ENCODE measurements at regions not wholly inside any gene's neighbourhood (a gene's known extent, or its start where the extent isn't known, plus 50 kb on each side); places are given as distances from the start of the nearest gene placed in this dataset.

DNA sequence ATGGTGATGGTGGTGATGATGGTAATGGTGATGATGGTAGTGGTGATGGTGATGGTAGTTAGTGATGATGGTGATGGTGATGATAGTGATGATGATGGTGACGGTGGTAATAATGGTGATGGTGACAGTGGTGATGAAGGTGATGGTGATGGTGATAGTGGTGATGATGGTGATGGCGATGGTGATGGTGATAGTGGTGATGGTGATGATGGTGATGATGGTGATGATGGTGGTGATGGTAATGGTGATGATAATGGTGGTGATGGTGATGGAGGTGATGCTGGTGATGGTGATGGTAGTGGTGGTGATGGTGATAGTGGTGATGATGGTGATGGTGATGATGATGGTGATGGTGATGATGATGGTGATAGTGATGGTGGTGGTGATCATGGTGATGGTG is 148.7 kb upstream of the TNRC6C start:
- DNase-seq: no peak

DNA sequence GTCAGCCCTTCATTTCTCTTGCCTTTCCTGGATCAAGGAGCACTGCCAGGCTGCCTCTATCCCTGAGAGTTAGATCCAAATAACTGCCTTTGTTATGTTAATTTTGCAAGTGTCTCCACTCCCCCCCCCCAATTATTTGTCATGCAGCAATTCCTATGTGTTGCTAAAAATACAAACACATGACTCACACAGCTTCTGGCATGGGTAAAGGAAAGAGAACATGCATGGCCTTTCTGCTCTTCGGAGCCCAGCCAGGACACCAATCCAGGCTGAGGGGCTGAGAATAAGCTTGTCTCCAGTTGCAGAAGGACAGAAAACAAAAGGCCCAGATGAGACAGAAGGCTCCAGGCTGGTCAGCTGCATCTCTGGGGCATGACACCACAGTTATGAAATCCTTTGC is 148.0 kb upstream of the TNRC6C start:
- DNase-seq: no peak

DNA sequence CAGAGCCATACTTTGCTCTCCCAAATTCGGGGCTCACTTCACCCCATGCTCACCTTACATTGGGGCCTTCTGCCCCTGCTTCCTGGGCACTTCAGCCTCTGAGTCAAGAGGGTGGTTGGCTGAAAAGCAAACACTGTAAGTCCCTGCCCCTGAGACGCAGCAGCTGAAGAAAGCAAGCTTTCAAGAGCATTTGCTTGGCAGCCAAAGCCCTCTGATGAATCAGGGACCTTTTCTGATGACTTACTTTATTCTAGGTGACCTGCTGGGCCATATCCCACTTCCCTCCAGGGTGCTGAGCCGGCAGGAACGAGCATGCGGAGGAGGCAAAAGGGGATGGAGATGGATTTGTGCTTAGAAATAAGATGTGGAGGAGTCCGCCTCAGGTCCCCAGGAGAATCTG is 147.0 kb upstream of the TNRC6C start:
- no peak for DNase-seq

DNA sequence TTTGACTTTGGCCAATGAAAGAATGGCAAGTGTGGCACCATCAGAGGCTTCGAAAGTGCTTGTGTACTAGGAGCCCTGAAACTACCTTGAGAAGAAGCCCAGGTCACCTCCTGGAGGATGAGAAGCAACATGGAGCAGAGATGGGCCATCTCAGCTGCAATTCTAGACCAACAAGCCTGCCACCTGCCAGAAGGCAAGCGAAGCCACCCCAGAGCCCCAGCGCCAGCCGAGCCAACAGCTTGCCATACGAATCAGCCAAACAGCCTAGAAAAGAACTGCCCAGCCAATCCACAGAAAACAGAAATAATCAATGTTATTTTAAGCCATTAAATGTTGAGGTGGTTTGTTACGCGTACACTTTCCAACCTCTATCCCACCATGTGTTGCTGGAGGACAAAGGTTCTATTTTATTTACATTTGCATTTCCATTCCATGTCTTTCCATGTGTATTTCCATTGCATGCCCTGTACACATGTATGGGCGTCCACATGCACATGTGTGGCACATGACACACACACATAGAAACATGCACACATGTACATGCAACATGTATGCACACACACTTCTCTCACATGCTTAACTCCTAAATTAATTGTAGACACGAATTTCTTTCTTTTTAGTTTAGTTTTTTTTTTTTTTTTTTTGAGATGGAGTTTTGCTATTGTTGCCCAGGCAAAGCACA is 144.3 kb upstream of the TNRC6C start:
- DNase-seq: no peak

DNA sequence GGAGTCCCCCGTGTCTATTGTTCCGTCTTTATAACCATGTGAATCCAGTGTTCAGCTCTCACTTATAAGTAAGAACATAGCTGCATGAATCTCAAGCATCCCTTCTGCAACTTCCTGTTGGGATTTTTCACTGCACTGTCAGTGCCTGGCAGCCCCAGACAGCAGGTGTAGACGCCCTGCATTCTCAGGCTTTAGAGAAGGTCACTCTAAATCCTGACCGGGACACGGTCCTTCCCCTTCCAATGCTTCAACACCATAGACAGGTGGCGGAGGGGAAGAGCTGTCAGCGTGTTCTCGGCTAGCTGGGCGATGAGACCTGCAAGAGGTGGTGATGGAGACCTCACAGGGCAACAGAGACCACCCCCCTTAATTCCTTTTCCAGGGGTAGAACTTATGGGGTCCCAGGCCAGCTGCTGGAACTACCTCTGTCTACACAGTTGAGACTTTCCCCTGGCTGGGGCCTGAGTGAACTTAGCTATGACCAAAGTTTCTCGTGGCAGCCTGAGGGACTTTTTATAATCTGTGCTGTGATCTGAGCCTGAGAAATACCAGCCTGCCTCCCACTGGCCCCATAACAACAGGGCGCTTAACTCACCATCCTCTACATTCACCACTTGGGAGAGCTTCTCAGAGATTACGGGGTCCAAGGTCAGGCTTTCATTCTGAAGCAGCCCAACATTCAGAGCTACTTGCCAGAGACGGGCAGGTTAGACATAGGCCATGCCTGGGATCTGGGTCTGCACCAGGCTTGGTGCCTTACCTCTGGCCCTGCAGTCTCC is 143.2 kb upstream of the TNRC6C start:
- DNase-seq: no peak

DNA sequence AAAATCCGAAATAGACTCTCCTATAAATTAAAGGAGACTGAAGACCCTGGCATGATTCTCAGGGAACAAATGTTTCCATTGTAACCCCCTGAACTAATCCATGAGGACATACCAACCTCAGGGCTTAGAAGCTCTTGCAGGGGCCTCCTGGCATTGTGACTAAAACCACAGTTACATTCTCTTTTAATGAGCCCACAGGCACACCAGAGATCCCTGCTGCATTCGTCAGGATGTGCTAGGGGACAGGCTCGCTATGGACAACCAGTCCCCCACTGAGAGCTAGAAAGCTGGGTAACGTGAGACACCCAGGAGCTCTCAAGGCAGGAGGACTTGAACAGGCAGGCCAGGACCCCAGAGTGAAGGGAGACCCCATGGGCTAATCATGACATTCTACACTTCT is 140.6 kb upstream of the TNRC6C start:
- DNase-seq: no peak

DNA sequence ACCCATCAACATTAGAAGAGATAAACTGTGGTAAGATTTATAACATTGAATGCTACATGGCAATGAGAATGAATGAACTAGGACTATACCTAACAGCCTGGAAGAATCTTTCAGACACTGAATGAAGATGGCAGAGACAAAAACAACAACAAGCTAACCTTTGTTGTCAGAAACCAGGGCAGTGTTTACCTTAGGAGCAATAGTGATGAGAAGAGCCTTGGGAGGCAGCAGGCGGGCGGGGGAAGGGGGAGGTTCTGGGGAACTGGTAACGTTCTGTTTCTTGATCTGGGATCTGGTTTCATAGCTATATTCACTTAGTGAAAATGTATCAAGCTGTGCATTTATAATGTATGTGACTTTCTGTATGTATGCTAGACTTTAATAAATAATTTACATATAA is 139.0 kb upstream of the TNRC6C start:
- no peak for DNase-seq

DNA sequence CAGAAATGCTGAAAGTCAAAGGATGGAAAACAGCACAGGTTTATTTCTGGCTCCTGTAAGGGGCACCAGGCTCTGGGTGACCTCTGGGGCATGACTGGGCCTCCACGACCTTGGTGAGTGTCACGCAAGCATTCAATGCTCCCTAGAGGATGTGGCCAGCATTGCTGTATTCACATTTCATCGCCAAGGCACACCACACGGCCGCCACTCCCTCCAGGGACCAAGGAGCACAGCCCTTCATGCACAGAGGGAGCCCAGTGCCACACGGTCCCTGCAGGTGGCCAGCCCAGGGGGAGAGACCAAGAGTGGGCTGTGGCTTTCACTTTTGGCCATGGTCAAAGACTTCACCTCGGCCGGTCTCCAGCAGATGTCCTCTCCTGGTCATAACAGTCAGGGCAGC is 137.4 kb upstream of the TNRC6C start:
- no peak for DNase-seq

DNA sequence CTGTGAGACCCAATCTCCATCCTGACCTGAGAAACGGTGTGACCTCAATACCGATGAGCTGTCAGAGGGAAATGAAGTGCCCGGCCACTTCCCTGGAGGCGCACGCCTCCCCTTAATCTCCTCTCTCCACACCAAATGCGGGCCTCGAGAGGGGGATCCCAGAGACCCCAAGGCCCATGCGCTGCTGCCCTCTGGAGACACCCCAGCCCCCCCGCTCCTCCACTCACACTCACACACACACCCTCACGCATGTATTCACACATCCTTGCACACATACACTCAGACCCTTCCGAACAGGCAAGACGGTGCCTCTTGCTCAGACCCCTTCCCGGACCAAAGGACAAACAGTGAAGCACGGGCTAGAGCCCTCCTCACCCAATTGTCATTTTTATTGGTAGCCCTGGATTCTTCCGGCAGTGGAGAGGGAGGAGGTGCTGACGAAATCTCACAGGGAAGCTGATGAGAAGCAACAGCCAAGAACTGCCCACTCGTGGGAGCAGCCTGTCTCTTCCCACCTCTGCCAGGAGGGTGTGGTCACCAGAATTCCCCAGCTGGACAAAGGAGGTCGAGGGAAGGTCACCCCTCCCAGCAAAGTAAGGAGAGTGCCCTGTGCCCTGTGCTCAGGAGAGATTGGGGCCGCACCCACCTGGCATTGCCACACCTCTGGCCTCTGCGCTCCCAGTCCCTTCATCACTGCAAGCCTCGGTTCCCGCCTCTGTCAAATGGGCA is 136.0 kb upstream of the TNRC6C start:
- no peak for DNase-seq

DNA sequence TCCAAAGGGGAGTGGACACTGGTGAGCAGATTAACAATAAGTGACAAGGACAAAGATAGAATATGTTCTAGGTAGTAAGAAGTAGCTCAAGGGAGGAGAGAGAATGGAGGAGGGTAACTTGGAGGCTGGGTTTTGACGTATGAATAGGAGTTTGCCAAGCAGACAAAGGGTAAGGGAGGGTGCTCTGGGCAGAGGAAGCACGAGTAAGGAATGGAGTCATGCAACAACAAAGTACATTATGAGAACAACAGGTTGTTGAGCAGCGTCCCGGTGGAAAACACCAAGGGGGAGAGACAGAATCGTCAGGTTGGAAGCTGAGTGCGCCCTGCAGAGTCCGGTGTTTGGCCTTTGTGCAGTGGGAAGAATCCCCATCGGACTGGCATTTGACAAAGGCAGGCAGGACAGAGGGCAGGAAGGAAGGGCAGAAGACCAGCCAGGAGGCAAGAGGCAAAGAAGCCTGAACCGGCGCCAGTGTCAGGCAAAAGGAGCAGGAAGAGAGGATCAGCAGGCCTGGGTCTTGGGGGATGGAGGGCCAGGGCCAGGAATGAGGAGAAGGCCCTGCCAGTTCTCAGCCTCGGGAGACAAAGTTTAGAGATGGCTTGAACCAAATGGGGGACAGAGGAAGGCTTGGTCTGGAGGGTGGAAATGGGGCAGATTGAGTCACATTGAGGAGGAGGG is 134.3 kb upstream of the TNRC6C start:
- DNase-seq: no peak

DNA sequence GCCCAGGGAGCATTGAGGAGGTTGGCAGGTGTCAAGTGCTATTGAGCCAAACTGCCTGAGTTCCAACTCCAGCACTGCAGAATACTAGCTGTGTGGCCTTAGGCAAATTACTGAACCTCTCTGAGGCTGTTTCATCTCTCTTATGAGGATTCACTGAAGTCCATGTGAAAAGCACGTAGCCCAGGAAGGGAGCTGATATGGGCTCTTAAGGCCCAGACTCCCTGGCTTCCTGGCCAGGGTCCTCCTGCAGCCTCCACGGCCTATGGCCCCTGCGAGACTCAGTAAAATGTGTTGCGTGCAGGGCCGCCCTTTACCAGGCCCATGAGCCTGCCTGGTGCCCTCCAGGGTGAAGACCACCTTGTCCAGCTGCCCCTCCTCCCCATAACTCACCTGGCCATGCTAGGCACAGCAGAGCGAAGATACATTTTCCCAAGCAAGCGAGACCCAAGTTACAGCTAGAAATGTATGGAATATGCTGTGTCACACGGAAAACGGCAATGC is 133.7 kb upstream of the TNRC6C start:
- no peak for DNase-seq

DNA sequence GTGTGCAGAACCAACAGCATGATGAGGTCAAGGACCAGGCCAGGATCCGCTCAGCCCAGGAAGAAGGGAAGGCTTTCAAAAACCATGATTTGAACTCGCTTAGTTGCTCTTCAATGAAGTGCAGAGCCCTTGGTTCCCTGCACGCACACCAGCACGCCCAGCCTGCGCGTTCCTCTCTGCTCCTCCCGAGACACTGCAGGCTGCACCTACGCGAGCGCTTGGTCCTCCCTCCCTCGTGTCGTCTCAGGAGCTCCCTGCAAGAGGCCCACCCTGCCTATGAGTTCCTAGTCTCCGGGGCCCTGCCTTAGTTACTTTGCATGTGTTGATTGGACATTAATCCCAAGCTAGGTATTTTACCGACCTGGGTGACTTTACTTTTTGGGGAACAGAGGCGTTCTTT is 132.9 kb upstream of the TNRC6C start:
- no peak for DNase-seq

DNA sequence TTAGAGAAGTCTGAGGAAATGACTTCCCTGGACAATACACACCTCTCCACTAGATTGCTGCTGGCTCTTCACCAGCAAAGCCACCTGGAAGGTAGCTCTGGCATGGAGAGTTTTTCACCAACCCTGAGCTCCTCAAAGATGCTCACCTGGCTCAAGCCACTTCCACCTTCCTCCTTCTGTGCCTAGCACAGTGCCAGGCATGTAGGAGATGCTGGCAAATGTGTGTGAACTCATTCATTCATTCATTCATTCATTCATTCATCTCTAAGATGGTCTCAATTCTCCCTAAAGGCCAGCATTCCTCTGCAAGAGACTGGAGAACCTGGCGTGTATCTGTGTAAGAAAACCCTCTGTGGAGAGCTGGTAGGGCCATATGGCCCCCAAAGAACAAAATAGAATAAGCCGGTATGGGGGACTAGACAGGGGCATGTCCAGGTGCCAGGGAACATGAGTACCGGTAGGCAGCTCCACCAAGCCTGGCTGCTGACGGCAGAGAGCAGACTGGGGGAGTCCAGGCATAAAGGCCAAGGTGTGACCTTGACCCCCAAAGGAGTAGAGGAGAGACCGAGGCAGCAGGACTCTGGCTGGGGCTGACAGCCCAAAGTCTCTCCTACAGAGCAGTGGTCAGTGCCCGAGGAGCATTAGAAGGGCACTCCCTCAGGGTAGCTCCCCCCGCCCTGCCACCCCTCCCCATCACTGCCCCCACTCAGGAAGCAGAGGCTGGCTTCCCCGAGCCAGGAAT is 132.2 kb upstream of the TNRC6C start:
- DNase-seq: no peak

DNA sequence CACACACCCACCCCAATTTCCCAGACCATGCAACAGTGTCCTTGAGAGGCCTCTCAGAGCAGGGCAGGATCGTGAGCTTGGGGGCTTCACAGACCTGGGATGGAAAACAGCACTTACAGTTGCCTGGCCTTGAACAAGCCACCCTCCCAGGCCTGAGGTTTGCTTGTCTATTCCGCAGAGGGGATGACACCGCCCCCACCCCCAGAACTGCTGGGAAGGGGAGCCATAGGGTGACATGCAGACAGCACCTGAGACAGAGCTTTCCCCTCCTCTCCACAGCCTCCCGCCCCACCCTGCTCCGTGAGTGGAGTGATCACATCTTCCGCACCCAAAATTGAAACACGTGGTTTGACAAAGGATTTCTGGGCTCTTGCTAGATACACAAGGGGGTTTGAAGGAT is 131.5 kb upstream of the TNRC6C start:
- DNase-seq: no peak

DNA sequence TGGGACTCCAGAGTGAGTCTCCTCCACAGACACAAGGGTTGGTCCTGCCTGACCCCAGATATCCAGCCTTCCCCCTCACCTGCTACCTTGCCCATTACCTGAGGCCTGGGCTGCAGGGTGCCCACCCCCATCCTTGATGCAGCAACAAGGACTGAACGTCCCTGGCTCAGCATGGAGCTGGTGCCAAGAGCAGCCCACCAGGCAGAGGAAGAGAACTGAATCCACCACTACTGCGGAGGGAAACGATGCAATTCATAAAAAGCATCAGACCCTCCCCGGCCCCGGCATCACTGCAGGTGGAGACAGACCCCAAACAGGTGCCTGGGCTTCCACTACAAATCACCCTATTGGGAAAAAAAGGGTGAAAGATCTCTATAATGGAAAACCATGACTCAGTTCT is 131.0 kb upstream of the TNRC6C start:
- no peak for DNase-seq

DNA sequence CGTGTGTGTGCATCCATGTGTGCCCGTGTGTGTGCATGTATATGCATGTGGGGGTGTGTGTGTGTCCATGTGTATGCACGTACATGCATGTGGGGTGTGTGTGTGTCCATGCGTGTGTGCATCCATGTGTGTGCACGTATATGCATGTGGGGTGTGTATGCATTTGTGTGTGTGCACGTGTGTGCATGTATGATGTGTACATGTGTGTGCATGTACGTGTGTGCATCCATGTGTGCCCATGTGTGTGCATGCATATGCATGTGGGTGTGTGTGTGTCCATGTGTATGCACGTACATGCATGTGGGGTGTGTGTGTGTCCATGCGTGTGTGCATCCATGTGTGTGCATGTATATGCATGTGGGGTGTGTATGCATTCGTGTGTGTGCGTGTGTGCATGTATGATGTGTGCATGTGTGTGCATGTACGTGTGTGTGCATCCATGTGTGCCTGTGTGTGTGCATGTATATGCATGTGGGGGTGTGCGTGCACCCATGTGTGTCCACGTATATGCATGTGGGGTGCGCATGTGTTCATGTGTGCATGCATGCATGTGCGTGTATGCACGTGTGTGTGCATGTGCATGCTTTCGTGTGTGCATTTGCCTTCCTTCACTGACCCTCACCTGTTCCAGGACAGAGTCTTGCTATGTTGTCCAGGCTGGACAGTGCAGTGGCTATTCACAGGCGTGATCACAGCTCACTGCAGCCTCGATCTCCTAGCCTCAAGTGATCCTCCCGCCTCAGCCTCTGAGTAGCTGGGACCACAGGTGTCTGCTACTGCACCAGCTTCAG is 129.6 kb upstream of the TNRC6C start:
- no peak for DNase-seq

DNA sequence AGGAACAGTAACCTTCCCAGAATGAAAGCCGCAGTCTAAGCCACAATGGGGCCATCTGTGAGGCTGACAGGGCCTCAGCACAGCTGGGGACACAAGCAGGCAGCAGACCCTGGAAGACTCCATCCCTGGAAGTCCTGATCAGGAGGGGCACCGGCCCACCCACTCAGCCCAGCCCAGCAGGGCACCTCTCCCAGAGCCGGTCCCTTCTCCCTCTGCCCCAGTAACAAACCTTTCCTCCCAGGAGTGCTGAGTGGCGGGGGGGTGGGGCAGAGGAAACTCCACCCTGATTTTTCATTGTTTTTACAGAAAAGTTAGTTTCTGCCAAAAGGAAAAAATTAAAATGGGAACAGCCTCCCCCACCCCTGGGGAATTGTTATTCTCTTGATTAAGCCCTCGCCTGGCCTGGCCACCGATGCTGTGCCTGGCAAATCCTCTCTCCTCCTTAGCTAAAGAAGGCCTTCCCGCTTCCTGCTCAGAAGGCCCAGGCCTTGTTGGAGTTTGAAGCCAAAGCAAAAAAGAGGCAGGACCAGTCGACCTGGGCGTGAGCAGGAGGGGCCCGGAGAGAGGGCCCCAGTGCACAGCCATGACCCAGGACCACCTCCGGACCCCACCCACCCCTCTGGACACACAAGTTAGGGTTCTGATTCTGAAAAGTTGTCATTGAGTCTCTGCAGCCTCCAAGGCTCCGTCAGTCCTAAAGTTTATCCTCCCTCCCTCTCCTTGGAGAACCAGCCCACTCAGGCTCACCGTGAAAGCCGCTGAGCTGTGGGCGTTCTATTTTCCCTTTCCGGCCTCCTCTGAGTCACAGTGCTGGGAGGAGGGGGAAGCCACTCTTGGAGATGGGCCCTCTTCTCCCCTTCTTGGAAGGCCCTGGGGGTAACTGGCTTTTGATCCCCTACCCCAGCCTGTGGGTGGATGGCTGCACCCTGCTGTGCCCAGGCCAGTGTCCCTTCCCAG is 128.4 kb upstream of the TNRC6C start:
- DNase-seq: peak; percentile 60

DNA sequence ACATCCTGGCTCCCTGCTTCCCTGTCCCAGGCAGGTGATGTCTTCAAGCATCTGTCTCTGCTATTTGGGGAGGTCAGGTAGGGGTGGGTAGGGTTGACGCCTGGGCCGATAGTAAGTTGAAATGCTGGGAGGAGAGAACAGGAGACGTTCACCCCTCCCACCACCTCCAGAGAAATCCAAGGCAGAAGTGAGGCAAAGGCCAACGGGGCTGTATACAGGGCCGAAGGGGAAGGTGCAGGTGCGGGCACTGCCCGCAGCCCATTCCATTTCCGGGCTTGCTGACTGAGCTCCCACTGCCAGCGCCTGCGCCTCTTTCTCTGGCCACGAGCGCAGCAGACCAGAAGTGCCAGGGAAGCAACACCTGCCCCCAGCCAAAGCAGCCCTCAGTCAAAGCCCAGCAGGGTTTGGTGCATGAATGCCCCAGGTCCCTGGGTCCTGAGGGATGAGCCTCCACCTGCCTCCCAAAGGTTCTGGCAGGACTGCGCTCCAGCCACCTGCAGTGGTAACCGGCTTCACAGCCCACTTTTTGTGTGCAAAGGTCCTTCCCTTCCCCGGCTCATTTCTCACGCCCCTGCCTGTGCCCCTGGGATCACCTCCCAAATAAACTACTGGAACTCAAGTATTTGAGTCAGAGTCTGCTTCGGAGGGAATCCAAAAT is 127.6 kb upstream of the TNRC6C start:
- no peak for DNase-seq

DNA sequence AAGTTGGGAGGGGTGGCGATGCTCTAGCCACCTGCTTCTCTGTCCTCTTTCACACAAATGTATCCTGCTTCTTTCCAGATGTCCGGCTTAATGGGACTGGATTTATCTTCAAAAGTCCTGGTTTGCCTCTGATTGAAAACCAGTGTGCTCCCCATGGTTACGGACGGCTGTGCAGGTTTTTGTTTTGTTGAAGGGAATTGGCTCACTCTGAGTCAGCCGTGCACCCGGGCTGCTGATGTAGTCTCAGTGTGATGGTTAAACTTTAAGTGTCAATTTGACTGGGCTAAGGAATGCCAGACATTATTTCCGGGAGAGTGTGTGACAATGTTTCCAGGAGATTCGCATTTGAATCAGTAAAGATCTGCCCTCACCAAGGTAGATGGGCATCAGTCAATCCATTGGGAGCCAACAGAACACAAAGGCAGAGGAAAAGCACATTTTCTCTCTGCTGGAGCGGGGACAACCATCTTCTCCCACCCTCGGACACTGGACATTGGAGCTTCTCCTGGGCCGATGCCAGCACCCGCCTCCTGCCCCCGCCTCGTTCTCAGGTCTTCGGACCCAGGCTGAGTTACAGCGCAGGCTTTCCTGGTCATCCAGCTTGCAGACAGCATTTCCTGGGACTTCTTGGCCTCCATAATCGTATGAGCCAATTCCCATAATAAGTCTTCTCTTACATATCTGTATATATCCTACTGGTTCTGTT is 126.9 kb upstream of the TNRC6C start:
- no peak for DNase-seq
